ENCODE measurements at regions not wholly inside any gene's neighbourhood (a gene's known extent, or its start where the extent isn't known, plus 50 kb on each side); places are given as distances from the start of the nearest gene placed in this dataset.
"Not testable (repeated sequence)": the region's sequence is repeated elsewhere in the genome, so short reads cannot be mapped to it uniquely, and the experiment has no call there.

DNA sequence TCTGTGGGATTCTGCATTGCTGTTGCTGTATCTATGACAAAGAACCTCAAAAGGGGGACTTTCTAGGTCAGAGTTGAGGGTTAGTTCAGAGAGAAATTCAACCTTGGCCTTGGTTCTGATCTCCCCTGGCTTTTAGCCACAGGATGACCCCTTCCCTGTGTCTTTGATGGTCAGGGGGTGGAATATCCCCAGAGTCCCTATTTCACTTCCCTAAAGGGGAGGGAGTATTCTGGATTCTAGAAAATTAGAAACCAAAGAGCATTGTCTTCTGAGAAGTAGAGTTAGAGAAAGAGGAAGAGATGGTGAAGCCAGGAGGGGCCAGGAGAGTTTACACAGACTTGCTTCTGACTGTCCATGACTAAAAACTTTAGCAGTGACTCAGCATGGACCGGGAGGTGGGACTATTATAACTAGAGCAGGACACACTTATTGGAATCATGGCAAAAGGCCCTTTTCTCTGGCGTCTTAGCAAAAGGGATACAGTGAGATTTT lies 56.2 kb upstream of the LPAR1 start:
- Histone ChIP-seq H3K27me3 (ENCODE audit: control insufficient read depth in 2 of 2, insufficient read depth in 2 of 2, low read length in 2 of 2) (no peaks in the 10 kb centered on the region), H2AFZ (ENCODE audit: low read depth, low read length) (no peak overlapping the region), H3K27ac (ENCODE audit: insufficient read depth, low read depth, low read length) (no peak overlapping the region), H3K9me1 (replicated peaks; ENCODE audit: control insufficient read depth, extremely low read depth, insufficient read depth, low read length) (no peaks in the 10 kb centered on the region), H4K20me1 (replicated peaks; ENCODE audit: control insufficient read depth, extremely low read depth, insufficient read depth, low read length) (no peaks in the 10 kb centered on the region), H3K36me3 (ENCODE audit: control insufficient read depth in 2 of 2, extremely low read depth in 1 of 2, insufficient read depth in 2 of 2, low read length in 2 of 2) (no peaks in the 10 kb centered on the region), H3K4me3 (replicated peaks in 1 of 3; ENCODE audit: insufficient read depth in 1 of 3, low read depth in 1 of 3, low read length in 3 of 3) (no peak overlapping the region), H3K9me3 (replicated peaks; ENCODE audit: control insufficient read depth, insufficient read depth, low read length) (no peaks in the 10 kb centered on the region), H3K4me2 (ENCODE audit: insufficient read depth, low read length) (no peak overlapping the region), H3K4me1 (ENCODE audit: control insufficient read depth, extremely low read depth, insufficient read depth, low read length) (no peaks in the 10 kb centered on the region), H3K9ac (replicated peaks; ENCODE audit: extremely low read depth, insufficient read depth, low read length) (no peak overlapping the region), H3K79me2 (ENCODE audit: control insufficient read depth, insufficient read depth, low read length) (no peaks in the 10 kb centered on the region)
- DNase-seq (ENCODE audit: low read depth, low spot score) (no peak), FAIRE-seq (no peak)
- ChIA-PET POLR2A (no interaction called here), CTCF (no interaction called here)
- TF ChIP-seq EZH2 (IDR thresholded peaks at IDR 0.05; ENCODE audit: borderline replicate concordance, low read depth, low read length, severe bottlenecking): no peak
- no peak for TF ChIP-seq POLR2A (IDR thresholded peaks at IDR 0.05; ENCODE audit: low read depth, low read length)
- no peak for TF ChIP-seq JUN (IDR thresholded peaks at IDR 0.05; ENCODE audit: borderline replicate concordance, insufficient read depth, insufficient read length, low read depth)
- no peak for TF ChIP-seq POLR2AphosphoS5 (IDR thresholded peaks at IDR 0.05; ENCODE audit: insufficient read depth, low read depth, low read length)
- no peak for TF ChIP-seq MYC (IDR thresholded peaks at IDR 0.05; ENCODE audit: low read depth, low read length)
- TF ChIP-seq, protein P1, sequence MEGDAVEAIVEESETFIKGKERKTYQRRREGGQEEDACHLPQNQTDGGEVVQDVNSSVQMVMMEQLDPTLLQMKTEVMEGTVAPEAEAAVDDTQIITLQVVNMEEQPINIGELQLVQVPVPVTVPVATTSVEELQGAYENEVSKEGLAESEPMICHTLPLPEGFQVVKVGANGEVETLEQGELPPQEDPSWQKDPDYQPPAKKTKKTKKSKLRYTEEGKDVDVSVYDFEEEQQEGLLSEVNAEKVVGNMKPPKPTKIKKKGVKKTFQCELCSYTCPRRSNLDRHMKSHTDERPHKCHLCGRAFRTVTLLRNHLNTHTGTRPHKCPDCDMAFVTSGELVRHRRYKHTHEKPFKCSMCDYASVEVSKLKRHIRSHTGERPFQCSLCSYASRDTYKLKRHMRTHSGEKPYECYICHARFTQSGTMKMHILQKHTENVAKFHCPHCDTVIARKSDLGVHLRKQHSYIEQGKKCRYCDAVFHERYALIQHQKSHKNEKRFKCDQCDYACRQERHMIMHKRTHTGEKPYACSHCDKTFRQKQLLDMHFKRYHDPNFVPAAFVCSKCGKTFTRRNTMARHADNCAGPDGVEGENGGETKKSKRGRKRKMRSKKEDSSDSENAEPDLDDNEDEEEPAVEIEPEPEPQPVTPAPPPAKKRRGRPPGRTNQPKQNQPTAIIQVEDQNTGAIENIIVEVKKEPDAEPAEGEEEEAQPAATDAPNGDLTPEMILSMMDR (IDR thresholded peaks at IDR 0.05; ENCODE audit: extremely low read depth in 1 of 2, insufficient read depth in 1 of 2, low read depth in 1 of 2, low read length in 2 of 2): no peak
- TF ChIP-seq, protein P2, sequence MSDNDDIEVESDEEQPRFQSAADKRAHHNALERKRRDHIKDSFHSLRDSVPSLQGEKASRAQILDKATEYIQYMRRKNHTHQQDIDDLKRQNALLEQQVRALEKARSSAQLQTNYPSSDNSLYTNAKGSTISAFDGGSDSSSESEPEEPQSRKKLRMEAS (IDR thresholded peaks at IDR 0.05; ENCODE audit: insufficient read depth, insufficient read length): no peak
- no peak for TF ChIP-seq GATA2 (IDR thresholded peaks at IDR 0.05; ENCODE audit: insufficient read depth, insufficient read length, low read depth, low read length)
- TF ChIP-seq FOS (IDR thresholded peaks at IDR 0.05; ENCODE audit: borderline replicate concordance, insufficient read depth, low read length): no peak
- no TSS peak for BruUV-seq (replicated peaks)
- dilution Hi-C loops (cut with MboI; ENCODE audit: extremely low pct_ligation_motif_present, low sequenced_read_pairs) (no loop called here), intact Hi-C loops (cut with micrococcal nuclease) (no loop called here)

DNA sequence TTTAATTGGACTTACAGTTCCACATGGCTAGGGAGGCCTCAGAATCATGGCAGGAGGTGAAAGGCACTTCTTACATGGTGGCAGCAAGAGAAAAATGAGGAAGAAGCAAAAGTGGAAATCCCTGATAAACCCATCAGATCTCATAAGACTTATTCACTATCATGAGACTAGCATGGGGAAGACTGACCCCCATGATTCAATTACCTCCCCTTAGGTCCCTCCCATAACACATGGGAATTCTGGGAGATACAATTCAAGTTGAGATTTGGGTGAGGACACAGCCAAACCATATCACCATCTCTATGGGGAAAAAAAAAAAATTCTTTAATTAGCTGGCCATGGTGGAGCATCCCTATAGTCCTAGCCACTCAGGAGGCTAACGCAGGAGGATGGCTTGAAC lies 53.9 kb upstream of the LPAR1 start:
- FAIRE-seq; H3K27ac ChIP-seq (ENCODE audit: insufficient read depth, low read depth, low read length); BruUV-seq (replicated peaks); H3K27me3 ChIP-seq (ENCODE audit: control insufficient read depth in 2 of 2, insufficient read depth in 2 of 2, low read length in 2 of 2); H4K20me1 ChIP-seq (replicated peaks; ENCODE audit: control insufficient read depth, extremely low read depth, insufficient read depth, low read length); H2AFZ ChIP-seq (ENCODE audit: low read depth, low read length); H3K4me1 ChIP-seq (ENCODE audit: control insufficient read depth, extremely low read depth, insufficient read depth, low read length); DNase-seq (ENCODE audit: low read depth, low spot score); H3K9me3 ChIP-seq (replicated peaks; ENCODE audit: control insufficient read depth, insufficient read depth, low read length); H3K79me2 ChIP-seq (ENCODE audit: control insufficient read depth, insufficient read depth, low read length); H3K36me3 ChIP-seq (ENCODE audit: control insufficient read depth in 2 of 2, extremely low read depth in 1 of 2, insufficient read depth in 2 of 2, low read length in 2 of 2); POLR2A ChIA-PET; H3K9me1 ChIP-seq (replicated peaks; ENCODE audit: control insufficient read depth, extremely low read depth, insufficient read depth, low read length); intact Hi-C loops (cut with micrococcal nuclease); CTCF ChIA-PET; H3K4me2 ChIP-seq (ENCODE audit: insufficient read depth, low read length); H3K4me3 ChIP-seq (replicated peaks in 1 of 3; ENCODE audit: insufficient read depth in 1 of 3, low read depth in 1 of 3, low read length in 3 of 3); dilution Hi-C loops (cut with MboI; ENCODE audit: extremely low pct_ligation_motif_present, low sequenced_read_pairs); H3K9ac ChIP-seq (replicated peaks; ENCODE audit: extremely low read depth, insufficient read depth, low read length): not testable (repeated sequence)

All from endothelial cell of umbilical vein (primary cell).